Neural cell (in vitro differentiated cells): ENCODE measurements at regions not wholly inside any gene's neighbourhood (a gene's known extent, or its start where the extent isn't known, plus 50 kb on each side); places are given as distances from the start of the nearest gene placed in this dataset.

ENCODE experiments used
- H2AFZ ChIP-seq: fragments of 200-600, 300-800 bp; sonication (generic), shearing (Covaris generic); 2 replicates; pipeline ENCODE4 v1.6.0; 2014; ENCODE audit warnings: low read depth, mild to moderate bottlenecking, antibody characterized with exemption, low read length, moderate library complexity
- H3F3A ChIP-seq: fragments of 200-600 bp; shearing (Covaris generic); 2 replicates; pipeline ENCODE4 v1.6.1; 2016; ENCODE audit warnings: mild to moderate bottlenecking, moderate library complexity, mixed read lengths, antibody characterized with exemption, low read length; ENCODE audit not compliant: insufficient read depth, poor library complexity, severe bottlenecking
- H3K27ac ChIP-seq: fragments of 200-600, 300-800 bp; sonication (generic), shearing (Covaris generic); 2 replicates; pipeline ENCODE4 v1.5.1; 2014; ENCODE audit warnings: mild to moderate bottlenecking, low read length, moderate library complexity
- H3K27me3 ChIP-seq: fragments of 300-800, 200-600 bp; sonication (generic), shearing (Covaris generic); 2 replicates; pipeline ENCODE4 v1.6.0; 2014; ENCODE audit warnings: mild to moderate bottlenecking, low read depth, low read length, moderate library complexity; ENCODE audit not compliant: insufficient read depth
- H3K36me3 ChIP-seq: fragments of 300-800, 200-600 bp; sonication (generic), shearing (Covaris generic); 2 replicates; pipeline ENCODE4 v1.5.1; 2014; ENCODE audit warnings: mild to moderate bottlenecking, antibody characterized with exemption, low read length, moderate library complexity; ENCODE audit not compliant: insufficient read depth
- H3K4me2 ChIP-seq: fragments of 300-800, 200-600 bp; sonication (generic), shearing (Covaris generic); 2 replicates; pipeline ENCODE4 v1.6.0; 2014; ENCODE audit warnings: mild to moderate bottlenecking, low read length
- H3K4me3 ChIP-seq: fragments of 300-800, 200-600 bp; sonication (generic), shearing (Covaris generic); 2 replicates; pipeline ENCODE4 v1.5.1; 2014; ENCODE audit warnings: mild to moderate bottlenecking, low read length, moderate library complexity
- H3K79me2 ChIP-seq: fragments of 200-600 bp; shearing (Covaris generic); replicated peaks from 2 replicates; pipeline ENCODE4 v1.6.0; 2014; ENCODE audit warnings: mild to moderate bottlenecking, low read length, moderate library complexity; ENCODE audit not compliant: insufficient read depth
- H3K9ac ChIP-seq: fragments of 300-800, 200-600 bp; sonication (generic), shearing (Covaris generic); 2 replicates; pipeline ENCODE4 v1.6.1; 2016; ENCODE audit warnings: mild to moderate bottlenecking, low read length, mixed read lengths
- H3K9me2 ChIP-seq: fragments of 200-600 bp; shearing (Covaris generic); 2 replicates; pipeline ENCODE4 v1.6.1; 2016; ENCODE audit warnings: mild to moderate bottlenecking, low read length, mixed read lengths; ENCODE audit not compliant: insufficient read depth
- H3K9me3 ChIP-seq: fragments of 200-600, 300-800 bp; sonication (generic), shearing (Covaris generic); 2 replicates; pipeline ENCODE4 v1.6.1; 2016; ENCODE audit warnings: mild to moderate bottlenecking, mixed run types, low read length, moderate library complexity, mixed read lengths
- H4K20me1 ChIP-seq: fragments of 200-600 bp; shearing (Covaris generic); 2 replicates; pipeline ENCODE4 v1.6.1; 2016; ENCODE audit warnings: mild to moderate bottlenecking, mixed run types; ENCODE audit not compliant: insufficient read depth
- CTCF ChIP-seq: fragments of 450-650 bp; IDR thresholded peaks from 2 replicates; pipeline ENCODE4 v1.5.1; 2014; ENCODE audit warnings: antibody characterized with exemption, mild to moderate bottlenecking, moderate library complexity; ENCODE audit not compliant: poor library complexity, severe bottlenecking
- EP300 ChIP-seq: fragments of 450-650 bp; conservative IDR thresholded peaks from 2 replicates; pipeline ENCODE4 v1.6.1; 2014; ENCODE audit warnings: antibody characterized with exemption, mild to moderate bottlenecking, moderate library complexity; ENCODE audit not compliant: poor library complexity, severe bottlenecking
- EZH2 ChIP-seq: fragments of 200-600, 300-800 bp; shearing (Covaris generic), sonication (generic); IDR thresholded peaks from 2 replicates; pipeline ENCODE4 v1.6.1; 2014; ENCODE audit warnings: antibody characterized with exemption, low read length, borderline replicate concordance, mild to moderate bottlenecking; ENCODE audit not compliant: insufficient read depth, poor library complexity, severe bottlenecking
- MXI1 ChIP-seq: fragments of 450-650 bp; conservative IDR thresholded peaks from 2 replicates; pipeline ENCODE4 v1.6.1; 2014; ENCODE audit warnings: antibody characterized with exemption, mild to moderate bottlenecking; ENCODE audit not compliant: poor library complexity, severe bottlenecking
- POLR2AphosphoS5 ChIP-seq: IDR thresholded peaks from 2 replicates; pipeline ENCODE4 v1.6.1; 2012
- RAD21 ChIP-seq: fragments of 450-650 bp; conservative IDR thresholded peaks from 2 replicates; pipeline ENCODE4 v1.6.1; 2014; ENCODE audit warnings: antibody characterized with exemption, mild to moderate bottlenecking, moderate library complexity
- SMC3 ChIP-seq: fragments of 450-650 bp; conservative IDR thresholded peaks from 2 replicates; pipeline ENCODE4 v1.6.1; 2014; ENCODE audit warnings: antibody characterized with exemption, mild to moderate bottlenecking, moderate library complexity; ENCODE audit not compliant: poor library complexity
- TAF1 ChIP-seq: IDR thresholded peaks from 2 replicates; pipeline ENCODE4 v1.6.1; 2012; ENCODE audit warnings: low read depth
- TF ChIP-seq, protein P1 (sequence below): IDR thresholded peaks from 2 replicates; pipeline ENCODE4 v1.6.1; 2012; ENCODE audit warnings: borderline replicate concordance

DNA sequence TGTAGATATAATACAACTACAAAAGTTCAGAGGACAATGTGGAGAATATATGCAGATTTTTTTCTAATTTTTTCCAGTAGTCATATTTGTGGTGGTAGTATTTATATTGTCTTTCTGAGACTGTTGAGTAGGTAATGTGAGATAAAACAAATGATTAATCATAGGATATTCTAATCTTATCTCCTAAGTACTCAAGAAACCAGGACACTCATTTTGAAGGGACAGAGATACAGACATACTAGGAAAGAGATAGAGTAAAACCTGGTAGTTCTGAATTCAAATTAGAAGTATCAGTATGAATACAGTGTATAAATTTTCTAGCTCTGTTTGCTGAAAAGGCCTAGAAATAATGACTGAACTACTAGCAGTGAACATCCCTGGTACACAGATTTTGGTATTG, 141.7 kb upstream of the ASIC2 start:
- no peak overlapping the region for H3K4me2 ChIP-seq
- no peaks in the 10 kb centered on the region for H3K9me3 ChIP-seq
- no peak for TF ChIP-seq EZH2
- TF ChIP-seq CTCF: no peak
- TF ChIP-seq MXI1: no peak
- TF ChIP-seq TAF1: no peak
- TF ChIP-seq RAD21: no peak
- no peak for TF ChIP-seq POLR2AphosphoS5
- no peak for TF ChIP-seq EP300
- TF ChIP-seq, protein P1, sequence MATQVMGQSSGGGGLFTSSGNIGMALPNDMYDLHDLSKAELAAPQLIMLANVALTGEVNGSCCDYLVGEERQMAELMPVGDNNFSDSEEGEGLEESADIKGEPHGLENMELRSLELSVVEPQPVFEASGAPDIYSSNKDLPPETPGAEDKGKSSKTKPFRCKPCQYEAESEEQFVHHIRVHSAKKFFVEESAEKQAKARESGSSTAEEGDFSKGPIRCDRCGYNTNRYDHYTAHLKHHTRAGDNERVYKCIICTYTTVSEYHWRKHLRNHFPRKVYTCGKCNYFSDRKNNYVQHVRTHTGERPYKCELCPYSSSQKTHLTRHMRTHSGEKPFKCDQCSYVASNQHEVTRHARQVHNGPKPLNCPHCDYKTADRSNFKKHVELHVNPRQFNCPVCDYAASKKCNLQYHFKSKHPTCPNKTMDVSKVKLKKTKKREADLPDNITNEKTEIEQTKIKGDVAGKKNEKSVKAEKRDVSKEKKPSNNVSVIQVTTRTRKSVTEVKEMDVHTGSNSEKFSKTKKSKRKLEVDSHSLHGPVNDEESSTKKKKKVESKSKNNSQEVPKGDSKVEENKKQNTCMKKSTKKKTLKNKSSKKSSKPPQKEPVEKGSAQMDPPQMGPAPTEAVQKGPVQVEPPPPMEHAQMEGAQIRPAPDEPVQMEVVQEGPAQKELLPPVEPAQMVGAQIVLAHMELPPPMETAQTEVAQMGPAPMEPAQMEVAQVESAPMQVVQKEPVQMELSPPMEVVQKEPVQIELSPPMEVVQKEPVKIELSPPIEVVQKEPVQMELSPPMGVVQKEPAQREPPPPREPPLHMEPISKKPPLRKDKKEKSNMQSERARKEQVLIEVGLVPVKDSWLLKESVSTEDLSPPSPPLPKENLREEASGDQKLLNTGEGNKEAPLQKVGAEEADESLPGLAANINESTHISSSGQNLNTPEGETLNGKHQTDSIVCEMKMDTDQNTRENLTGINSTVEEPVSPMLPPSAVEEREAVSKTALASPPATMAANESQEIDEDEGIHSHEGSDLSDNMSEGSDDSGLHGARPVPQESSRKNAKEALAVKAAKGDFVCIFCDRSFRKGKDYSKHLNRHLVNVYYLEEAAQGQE: no peak
- no peak for TF ChIP-seq SMC3
- no peaks in the 10 kb centered on the region for H3K79me2 ChIP-seq
- H3K36me3 ChIP-seq: no peaks in the 10 kb centered on the region
- no peak overlapping the region for H3K27ac ChIP-seq
- H4K20me1 ChIP-seq: no peaks in the 10 kb centered on the region
- no peak overlapping the region for H3K9ac ChIP-seq
- H3F3A ChIP-seq: no peaks in the 10 kb centered on the region
- H2AFZ ChIP-seq: no peak overlapping the region
- H3K27me3 ChIP-seq: no peaks in the 10 kb centered on the region
- H3K4me3 ChIP-seq: no peak overlapping the region
- H3K9me2 ChIP-seq: no peaks in the 10 kb centered on the region

DNA sequence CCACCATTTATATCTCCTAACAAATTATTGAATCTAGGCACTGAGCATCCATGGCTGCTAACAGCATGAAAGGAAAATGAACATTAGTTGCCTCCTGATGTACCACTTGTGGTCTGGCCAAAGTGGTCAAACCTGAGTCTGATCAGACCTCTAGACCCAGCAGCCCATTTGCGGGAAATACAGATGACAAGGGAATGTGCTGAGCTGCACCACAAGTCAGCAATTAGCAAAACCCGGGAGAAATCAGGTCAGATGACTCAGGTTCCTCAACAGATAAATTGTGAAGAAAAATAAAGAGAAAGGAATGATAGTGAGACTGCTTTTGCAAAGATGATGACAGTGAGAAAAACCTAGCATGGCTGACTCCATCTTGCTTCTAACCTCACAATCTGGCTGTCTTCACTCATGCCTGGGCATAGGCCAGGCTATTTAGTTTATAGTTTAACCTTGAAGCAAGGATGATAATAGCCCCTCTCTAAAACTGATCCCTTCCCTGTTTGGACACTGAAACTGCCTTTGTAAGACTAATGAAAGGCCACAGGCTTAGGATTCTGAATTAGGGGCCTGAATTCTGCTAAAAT, 142.7 kb upstream of the ASIC2 start:
- Histone ChIP-seq H4K20me1 (no peaks in the 10 kb centered on the region), H3K36me3 (no peaks in the 10 kb centered on the region), H3K9ac (no peak overlapping the region), H3K9me2 (no peaks in the 10 kb centered on the region), H3K79me2 (no peaks in the 10 kb centered on the region), H3K9me3 (no peaks in the 10 kb centered on the region), H3K4me2 (no peak overlapping the region), H2AFZ (no peak overlapping the region), H3F3A (no peaks in the 10 kb centered on the region), H3K27ac (no peak overlapping the region), H3K27me3 (no peaks in the 10 kb centered on the region), H3K4me3 (no peak overlapping the region)
- no peak for TF ChIP-seq MXI1
- TF ChIP-seq CTCF: no peak
- no peak for TF ChIP-seq POLR2AphosphoS5
- TF ChIP-seq RAD21: no peak
- TF ChIP-seq TAF1: no peak
- TF ChIP-seq, protein P1: no peak
- no peak for TF ChIP-seq EP300
- TF ChIP-seq SMC3: no peak
- TF ChIP-seq EZH2: no peak
